GM21619 (cell line): ENCODE measurements at regions not wholly inside any gene's neighbourhood (a gene's known extent, or its start where the extent isn't known, plus 50 kb on each side); places are given as distances from the start of the nearest gene placed in this dataset.
"Not testable (repeated sequence)": the region's sequence is repeated elsewhere in the genome, so short reads cannot be mapped to it uniquely, and the experiment has no call there.

ENCODE experiments used
- ATAC-seq: cut with Tn5 transposase; IDR thresholded peaks from one replicate; pipeline ENCODE4 v1.9.1; 2021; ENCODE audit not compliant: unreplicated experiment

DNA sequence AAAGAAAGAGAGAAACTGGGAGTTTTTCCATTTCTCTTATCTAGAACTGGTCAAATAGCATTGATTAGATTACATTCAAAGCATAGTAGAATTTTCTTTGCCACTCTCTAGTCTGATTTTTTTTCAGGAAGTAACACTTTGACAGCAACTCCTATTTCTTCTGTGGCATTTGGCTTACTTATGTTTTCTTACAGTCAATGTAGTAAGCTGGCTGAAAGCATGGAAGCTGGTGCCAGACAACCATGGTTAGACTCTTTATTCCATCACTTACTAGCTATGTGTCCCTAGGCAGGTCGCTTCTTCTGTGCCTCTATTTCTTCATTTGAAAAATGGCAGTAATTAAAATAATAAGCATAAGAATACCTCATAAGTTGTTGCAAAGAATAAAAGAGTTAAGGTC lies 54.2 kb upstream of the OPRM1 start:
- no peak for ATAC-seq

- no peak for ATAC-seq
These were observed 58.9 kb upstream of the OPRM1 start for GRCh38 chr6:153980171-153980570.

- ATAC-seq = not testable (repeated sequence)
These were observed 60.0 kb upstream of the OPRM1 start for GRCh38 chr6:153978911-153979548.

- ATAC-seq = no peak
These were observed 61.9 kb upstream of the OPRM1 start for GRCh38 chr6:153976921-153977693.

- ATAC-seq = no peak
These were observed 73.0 kb upstream of the OPRM1 start for GRCh38 chr6:153966001-153966400.

DNA sequence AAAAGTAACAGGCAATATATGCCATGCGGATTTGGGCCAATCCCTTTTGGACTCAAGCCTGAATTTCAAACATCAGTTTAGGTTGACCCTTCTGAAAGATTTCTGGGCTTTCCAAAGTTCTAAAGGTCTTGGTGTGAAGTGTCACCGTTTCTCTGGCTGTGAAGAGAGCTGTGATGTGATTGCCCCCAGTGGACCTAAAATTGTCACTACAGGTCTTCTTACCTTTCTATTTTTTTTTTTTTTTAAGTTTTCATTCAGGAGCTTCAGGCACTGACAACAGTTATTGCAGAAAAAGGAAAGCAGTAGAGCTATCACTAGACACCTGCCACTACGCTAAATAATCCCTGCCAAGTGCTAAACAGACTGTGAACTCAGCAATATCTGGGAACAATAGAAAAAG lies 75.7 kb upstream of the OPRM1 start:
- no peak for ATAC-seq

DNA sequence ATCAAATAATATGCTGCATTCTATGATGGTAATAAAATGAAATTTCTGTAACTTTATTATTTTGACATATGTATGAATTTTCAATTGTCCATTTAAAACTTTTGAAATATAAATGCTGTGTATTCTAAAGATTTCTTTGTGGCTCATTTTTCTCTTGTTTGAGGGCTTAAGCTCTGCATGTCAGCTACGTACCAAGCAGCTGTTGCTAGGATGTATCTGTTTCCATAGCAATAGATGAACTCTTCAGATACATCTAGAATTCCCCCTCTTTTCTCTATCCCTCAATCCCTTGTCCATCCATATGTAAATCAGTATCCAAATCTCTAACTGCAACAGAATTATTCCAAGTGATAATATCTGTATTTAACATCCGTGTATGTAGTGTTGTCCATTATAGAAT lies 76.5 kb upstream of the OPRM1 start:
- no peak for ATAC-seq

DNA sequence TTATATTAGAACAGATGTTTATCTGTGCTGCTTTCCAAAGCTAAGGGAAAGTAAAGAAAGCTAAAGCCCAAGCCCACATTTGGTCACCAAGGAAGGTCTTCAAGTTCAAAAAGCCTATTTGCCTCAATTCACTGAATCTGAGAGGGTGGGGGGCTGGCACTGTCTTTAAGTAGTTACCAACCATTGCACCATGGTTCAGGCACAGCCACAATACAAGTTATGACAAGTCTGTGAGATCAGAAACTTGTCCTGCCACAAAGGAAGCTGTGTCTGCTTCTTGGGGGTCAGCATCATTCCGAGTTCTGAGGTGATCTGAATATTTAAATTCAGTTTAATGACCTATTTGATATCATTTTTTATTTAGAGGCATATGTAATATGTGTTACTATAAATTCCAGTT lies 78.3 kb upstream of the OPRM1 start:
- no peak for ATAC-seq

- no peak for ATAC-seq
These were observed 78.8 kb upstream of the OPRM1 start for GRCh38 chr6:153960281-153960680.

DNA sequence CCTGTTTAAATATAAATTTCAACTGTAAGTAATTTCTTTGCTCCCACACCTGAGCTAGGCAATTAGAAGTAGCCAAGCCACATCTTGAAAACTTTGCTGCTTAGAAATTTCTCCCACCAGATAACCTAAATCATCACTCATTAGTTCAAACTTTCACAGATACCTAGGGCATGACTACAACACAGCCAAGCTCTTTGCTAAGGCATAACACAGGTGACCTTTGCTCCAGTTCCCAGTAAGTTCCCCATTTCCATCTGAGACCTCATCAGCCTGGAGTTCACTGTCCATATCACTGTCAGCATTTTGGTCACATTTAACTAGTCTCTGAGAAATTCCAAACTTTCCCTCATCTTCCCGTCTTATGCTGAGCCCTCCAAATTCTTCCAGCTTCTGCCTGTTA lies 79.8 kb upstream of the OPRM1 start:
- no peak for ATAC-seq

DNA sequence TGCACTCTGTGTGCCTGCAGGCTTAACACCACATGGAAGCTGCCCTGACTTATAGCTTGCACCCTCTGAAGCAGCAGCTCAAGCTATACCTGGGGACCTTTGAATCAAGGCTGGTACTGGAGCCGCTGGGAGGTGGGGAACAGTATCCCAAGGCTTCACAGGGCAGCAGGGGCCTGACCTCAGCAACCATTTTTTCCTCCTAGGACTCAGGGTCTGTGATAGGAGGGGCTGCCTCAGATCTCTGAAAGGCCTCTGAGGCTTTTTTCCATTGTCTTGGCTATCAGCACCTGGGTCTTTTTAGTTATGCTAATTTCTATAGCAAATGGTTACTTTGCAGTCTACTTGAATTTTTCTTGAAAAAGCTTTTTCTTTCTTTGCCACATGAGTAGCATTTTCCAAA lies 80.2 kb upstream of the OPRM1 start:
- ATAC-seq = no peak

DNA sequence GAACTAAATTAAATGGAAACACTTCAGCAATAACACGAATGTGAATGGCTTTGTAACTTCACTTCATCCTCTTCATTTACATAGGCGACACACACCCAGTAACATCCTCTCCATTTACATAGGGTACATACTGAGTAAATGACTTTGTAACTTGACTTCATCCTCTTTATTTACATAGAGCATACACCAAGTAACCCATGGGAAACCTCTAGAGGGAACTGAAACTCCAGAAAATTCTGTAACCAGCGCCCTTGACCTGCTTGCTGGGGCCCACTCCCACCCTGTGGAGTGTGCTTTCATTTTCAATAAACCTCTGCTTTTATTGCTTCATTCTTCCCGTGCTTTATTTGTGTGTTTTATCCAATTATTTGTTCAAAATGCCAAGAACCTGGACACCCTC lies 81.6 kb upstream of the OPRM1 start:
- peak; percentile 90 for ATAC-seq

GRCh38 chr6:153956808-153957207 lies 82.2 kb upstream of the OPRM1 start:
- ATAC-seq = no peak

DNA sequence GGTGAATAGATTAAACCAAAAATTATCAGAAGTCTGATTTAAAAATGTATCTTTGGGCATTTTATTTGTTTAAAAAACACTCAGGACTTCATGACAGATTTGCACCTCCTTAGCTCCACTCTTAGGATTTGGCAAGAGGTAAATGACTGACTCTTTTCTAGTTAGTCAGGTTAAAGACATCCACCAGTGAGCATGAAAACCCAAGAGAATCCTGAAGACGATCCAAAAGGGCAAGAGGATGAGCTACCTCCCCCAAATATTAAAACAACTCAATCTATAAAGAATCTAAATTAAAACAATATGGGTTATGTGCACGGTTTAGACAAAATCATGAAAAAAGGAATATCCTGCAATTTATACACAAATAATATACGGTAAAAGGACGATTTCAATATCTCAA lies 89.4 kb upstream of the OPRM1 start:
- no peak for ATAC-seq

DNA sequence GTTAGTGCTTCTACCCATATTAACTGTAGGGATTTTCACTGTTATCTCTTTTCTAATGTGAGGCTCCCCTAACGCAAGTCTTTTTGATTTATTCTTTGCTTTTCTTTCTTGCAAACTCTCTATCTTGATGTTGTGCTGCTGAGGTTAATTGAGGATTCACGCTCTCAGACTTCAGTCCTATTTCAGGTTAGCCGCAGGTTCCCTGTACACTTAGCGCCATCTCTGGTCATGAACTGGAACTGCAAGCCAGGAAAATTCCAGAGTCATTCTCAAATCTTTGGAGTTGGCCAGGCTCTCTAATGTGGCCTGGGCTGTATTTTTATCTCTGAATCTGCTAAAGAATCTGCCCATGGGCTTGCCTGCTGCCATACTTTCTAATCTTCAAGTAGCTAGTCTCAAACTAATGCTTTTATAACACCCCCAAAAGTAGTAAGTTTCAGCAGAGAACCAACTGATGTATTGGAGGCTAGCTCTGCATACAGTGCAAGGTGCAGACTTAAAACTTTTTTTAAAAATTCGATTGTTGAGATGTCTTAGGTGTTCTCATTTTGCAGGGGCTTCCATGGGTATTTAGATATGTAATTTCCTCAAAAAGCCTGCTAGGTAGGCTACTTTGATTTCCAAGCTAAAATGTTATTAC lies 91.1 kb upstream of the OPRM1 start:
- no peak for ATAC-seq

GRCh38 chr6:153944201-153944600 lies 94.8 kb upstream of the OPRM1 start:
- no peak for ATAC-seq

- no peak for ATAC-seq
These were observed 96.7 kb upstream of the OPRM1 start for GRCh38 chr6:153942361-153942760.

GRCh38 chr6:153941768-153942167 lies 97.3 kb upstream of the OPRM1 start:
- ATAC-seq = no peak

- ATAC-seq = no peak
These were observed 100.2 kb upstream of the OPRM1 start for GRCh38 chr6:153938876-153939275.

DNA sequence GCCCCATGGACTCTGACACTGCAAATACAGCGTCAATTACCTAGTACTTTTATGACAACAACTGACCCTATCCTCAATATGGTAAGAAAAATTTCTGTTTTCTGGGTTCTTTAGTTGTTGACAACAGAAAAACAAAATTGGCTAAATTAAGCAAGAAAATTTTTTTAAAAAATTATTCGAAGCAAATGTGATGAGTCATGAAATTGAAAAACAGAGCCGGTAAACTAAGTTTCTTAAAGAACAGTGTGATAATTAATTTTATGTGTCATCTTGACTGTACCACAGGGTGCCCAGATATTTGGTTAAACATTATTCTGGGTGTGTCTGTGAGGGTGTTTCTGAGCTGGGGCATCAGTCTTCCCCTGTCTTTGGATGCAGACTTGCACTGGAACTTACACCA lies 107.6 kb upstream of the OPRM1 start:
- ATAC-seq = no peak

- ATAC-seq = no peak
These were observed 111.2 kb upstream of the OPRM1 start for GRCh38 chr6:153927867-153928266.

- no peak for ATAC-seq
These were observed 140.5 kb upstream of the OPRM1 start for GRCh38 chr6:153898360-153899059.
